Neural cell (in vitro differentiated cells): ENCODE measurements at regions not wholly inside any gene's neighbourhood (a gene's known extent, or its start where the extent isn't known, plus 50 kb on each side); places are given as distances from the start of the nearest gene placed in this dataset.

Source experiments
- H2AFZ ChIP-seq: fragments of 200-600, 300-800 bp; sonication (generic), shearing (Covaris generic); 2 replicates; pipeline ENCODE4 v1.6.0; 2014; ENCODE audit warnings: low read depth, mild to moderate bottlenecking, antibody characterized with exemption, low read length, moderate library complexity
- H3F3A ChIP-seq: fragments of 200-600 bp; shearing (Covaris generic); 2 replicates; pipeline ENCODE4 v1.6.1; 2016; ENCODE audit warnings: mild to moderate bottlenecking, moderate library complexity, mixed read lengths, antibody characterized with exemption, low read length; ENCODE audit not compliant: insufficient read depth, poor library complexity, severe bottlenecking
- H3K27ac ChIP-seq: fragments of 200-600, 300-800 bp; sonication (generic), shearing (Covaris generic); 2 replicates; pipeline ENCODE4 v1.5.1; 2014; ENCODE audit warnings: mild to moderate bottlenecking, low read length, moderate library complexity
- H3K27me3 ChIP-seq: fragments of 300-800, 200-600 bp; sonication (generic), shearing (Covaris generic); 2 replicates; pipeline ENCODE4 v1.6.0; 2014; ENCODE audit warnings: mild to moderate bottlenecking, low read depth, low read length, moderate library complexity; ENCODE audit not compliant: insufficient read depth
- H3K36me3 ChIP-seq: fragments of 300-800, 200-600 bp; sonication (generic), shearing (Covaris generic); 2 replicates; pipeline ENCODE4 v1.5.1; 2014; ENCODE audit warnings: mild to moderate bottlenecking, antibody characterized with exemption, low read length, moderate library complexity; ENCODE audit not compliant: insufficient read depth
- H3K4me2 ChIP-seq: fragments of 300-800, 200-600 bp; sonication (generic), shearing (Covaris generic); 2 replicates; pipeline ENCODE4 v1.6.0; 2014; ENCODE audit warnings: mild to moderate bottlenecking, low read length
- H3K4me3 ChIP-seq: fragments of 300-800, 200-600 bp; sonication (generic), shearing (Covaris generic); 2 replicates; pipeline ENCODE4 v1.5.1; 2014; ENCODE audit warnings: mild to moderate bottlenecking, low read length, moderate library complexity
- H3K79me2 ChIP-seq: fragments of 200-600 bp; shearing (Covaris generic); replicated peaks from 2 replicates; pipeline ENCODE4 v1.6.0; 2014; ENCODE audit warnings: mild to moderate bottlenecking, low read length, moderate library complexity; ENCODE audit not compliant: insufficient read depth
- H3K9ac ChIP-seq: fragments of 300-800, 200-600 bp; sonication (generic), shearing (Covaris generic); 2 replicates; pipeline ENCODE4 v1.6.1; 2016; ENCODE audit warnings: mild to moderate bottlenecking, low read length, mixed read lengths
- H3K9me2 ChIP-seq: fragments of 200-600 bp; shearing (Covaris generic); 2 replicates; pipeline ENCODE4 v1.6.1; 2016; ENCODE audit warnings: mild to moderate bottlenecking, low read length, mixed read lengths; ENCODE audit not compliant: insufficient read depth
- H3K9me3 ChIP-seq: fragments of 200-600, 300-800 bp; sonication (generic), shearing (Covaris generic); 2 replicates; pipeline ENCODE4 v1.6.1; 2016; ENCODE audit warnings: mild to moderate bottlenecking, mixed run types, low read length, moderate library complexity, mixed read lengths
- H4K20me1 ChIP-seq: fragments of 200-600 bp; shearing (Covaris generic); 2 replicates; pipeline ENCODE4 v1.6.1; 2016; ENCODE audit warnings: mild to moderate bottlenecking, mixed run types; ENCODE audit not compliant: insufficient read depth
- EP300 ChIP-seq: fragments of 450-650 bp; conservative IDR thresholded peaks from 2 replicates; pipeline ENCODE4 v1.6.1; 2014; ENCODE audit warnings: antibody characterized with exemption, mild to moderate bottlenecking, moderate library complexity; ENCODE audit not compliant: poor library complexity, severe bottlenecking
- EZH2 ChIP-seq: fragments of 200-600, 300-800 bp; shearing (Covaris generic), sonication (generic); IDR thresholded peaks from 2 replicates; pipeline ENCODE4 v1.6.1; 2014; ENCODE audit warnings: antibody characterized with exemption, low read length, borderline replicate concordance, mild to moderate bottlenecking; ENCODE audit not compliant: insufficient read depth, poor library complexity, severe bottlenecking
- MXI1 ChIP-seq: fragments of 450-650 bp; conservative IDR thresholded peaks from 2 replicates; pipeline ENCODE4 v1.6.1; 2014; ENCODE audit warnings: antibody characterized with exemption, mild to moderate bottlenecking; ENCODE audit not compliant: poor library complexity, severe bottlenecking
- POLR2AphosphoS5 ChIP-seq: IDR thresholded peaks from 2 replicates; pipeline ENCODE4 v1.6.1; 2012
- RAD21 ChIP-seq: fragments of 450-650 bp; conservative IDR thresholded peaks from 2 replicates; pipeline ENCODE4 v1.6.1; 2014; ENCODE audit warnings: antibody characterized with exemption, mild to moderate bottlenecking, moderate library complexity
- SMC3 ChIP-seq: fragments of 450-650 bp; conservative IDR thresholded peaks from 2 replicates; pipeline ENCODE4 v1.6.1; 2014; ENCODE audit warnings: antibody characterized with exemption, mild to moderate bottlenecking, moderate library complexity; ENCODE audit not compliant: poor library complexity
- TAF1 ChIP-seq: IDR thresholded peaks from 2 replicates; pipeline ENCODE4 v1.6.1; 2012; ENCODE audit warnings: low read depth
- TF ChIP-seq, protein P1 (sequence below): fragments of 450-650 bp; IDR thresholded peaks from 2 replicates; pipeline ENCODE4 v1.5.1; 2014; ENCODE audit warnings: antibody characterized with exemption, mild to moderate bottlenecking, moderate library complexity; ENCODE audit not compliant: poor library complexity, severe bottlenecking
- TF ChIP-seq, protein P2 (sequence below): IDR thresholded peaks from 2 replicates; pipeline ENCODE4 v1.6.1; 2012; ENCODE audit warnings: borderline replicate concordance

- H3K9me3 ChIP-seq = no peaks in the 10 kb centered on the region
- H4K20me1 ChIP-seq = no peaks in the 10 kb centered on the region
- no peak overlapping the region for H3K4me2 ChIP-seq
- no peaks in the 10 kb centered on the region for H3F3A ChIP-seq
- H3K36me3 ChIP-seq = no peaks in the 10 kb centered on the region
- no peaks in the 10 kb centered on the region for H3K9me2 ChIP-seq
- no peak overlapping the region for H3K9ac ChIP-seq
- no peak overlapping the region for H3K27ac ChIP-seq
- no peak overlapping the region for H3K4me3 ChIP-seq
- TF ChIP-seq RAD21 (no peak), SMC3 (no peak), MXI1 (no peak), TAF1 (no peak), EP300 (no peak), POLR2AphosphoS5 (no peak), EZH2 (no peak)
- TF ChIP-seq, protein P1, sequence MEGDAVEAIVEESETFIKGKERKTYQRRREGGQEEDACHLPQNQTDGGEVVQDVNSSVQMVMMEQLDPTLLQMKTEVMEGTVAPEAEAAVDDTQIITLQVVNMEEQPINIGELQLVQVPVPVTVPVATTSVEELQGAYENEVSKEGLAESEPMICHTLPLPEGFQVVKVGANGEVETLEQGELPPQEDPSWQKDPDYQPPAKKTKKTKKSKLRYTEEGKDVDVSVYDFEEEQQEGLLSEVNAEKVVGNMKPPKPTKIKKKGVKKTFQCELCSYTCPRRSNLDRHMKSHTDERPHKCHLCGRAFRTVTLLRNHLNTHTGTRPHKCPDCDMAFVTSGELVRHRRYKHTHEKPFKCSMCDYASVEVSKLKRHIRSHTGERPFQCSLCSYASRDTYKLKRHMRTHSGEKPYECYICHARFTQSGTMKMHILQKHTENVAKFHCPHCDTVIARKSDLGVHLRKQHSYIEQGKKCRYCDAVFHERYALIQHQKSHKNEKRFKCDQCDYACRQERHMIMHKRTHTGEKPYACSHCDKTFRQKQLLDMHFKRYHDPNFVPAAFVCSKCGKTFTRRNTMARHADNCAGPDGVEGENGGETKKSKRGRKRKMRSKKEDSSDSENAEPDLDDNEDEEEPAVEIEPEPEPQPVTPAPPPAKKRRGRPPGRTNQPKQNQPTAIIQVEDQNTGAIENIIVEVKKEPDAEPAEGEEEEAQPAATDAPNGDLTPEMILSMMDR = no peak
- TF ChIP-seq, protein P2, sequence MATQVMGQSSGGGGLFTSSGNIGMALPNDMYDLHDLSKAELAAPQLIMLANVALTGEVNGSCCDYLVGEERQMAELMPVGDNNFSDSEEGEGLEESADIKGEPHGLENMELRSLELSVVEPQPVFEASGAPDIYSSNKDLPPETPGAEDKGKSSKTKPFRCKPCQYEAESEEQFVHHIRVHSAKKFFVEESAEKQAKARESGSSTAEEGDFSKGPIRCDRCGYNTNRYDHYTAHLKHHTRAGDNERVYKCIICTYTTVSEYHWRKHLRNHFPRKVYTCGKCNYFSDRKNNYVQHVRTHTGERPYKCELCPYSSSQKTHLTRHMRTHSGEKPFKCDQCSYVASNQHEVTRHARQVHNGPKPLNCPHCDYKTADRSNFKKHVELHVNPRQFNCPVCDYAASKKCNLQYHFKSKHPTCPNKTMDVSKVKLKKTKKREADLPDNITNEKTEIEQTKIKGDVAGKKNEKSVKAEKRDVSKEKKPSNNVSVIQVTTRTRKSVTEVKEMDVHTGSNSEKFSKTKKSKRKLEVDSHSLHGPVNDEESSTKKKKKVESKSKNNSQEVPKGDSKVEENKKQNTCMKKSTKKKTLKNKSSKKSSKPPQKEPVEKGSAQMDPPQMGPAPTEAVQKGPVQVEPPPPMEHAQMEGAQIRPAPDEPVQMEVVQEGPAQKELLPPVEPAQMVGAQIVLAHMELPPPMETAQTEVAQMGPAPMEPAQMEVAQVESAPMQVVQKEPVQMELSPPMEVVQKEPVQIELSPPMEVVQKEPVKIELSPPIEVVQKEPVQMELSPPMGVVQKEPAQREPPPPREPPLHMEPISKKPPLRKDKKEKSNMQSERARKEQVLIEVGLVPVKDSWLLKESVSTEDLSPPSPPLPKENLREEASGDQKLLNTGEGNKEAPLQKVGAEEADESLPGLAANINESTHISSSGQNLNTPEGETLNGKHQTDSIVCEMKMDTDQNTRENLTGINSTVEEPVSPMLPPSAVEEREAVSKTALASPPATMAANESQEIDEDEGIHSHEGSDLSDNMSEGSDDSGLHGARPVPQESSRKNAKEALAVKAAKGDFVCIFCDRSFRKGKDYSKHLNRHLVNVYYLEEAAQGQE = no peak
- no peak overlapping the region for H2AFZ ChIP-seq
- no peaks in the 10 kb centered on the region for H3K79me2 ChIP-seq
- H3K27me3 ChIP-seq = no peaks in the 10 kb centered on the region
Observed at GRCh38 chr18:8942021-8942908, 160.2 kb upstream of the NDUFV2 start.

DNA sequence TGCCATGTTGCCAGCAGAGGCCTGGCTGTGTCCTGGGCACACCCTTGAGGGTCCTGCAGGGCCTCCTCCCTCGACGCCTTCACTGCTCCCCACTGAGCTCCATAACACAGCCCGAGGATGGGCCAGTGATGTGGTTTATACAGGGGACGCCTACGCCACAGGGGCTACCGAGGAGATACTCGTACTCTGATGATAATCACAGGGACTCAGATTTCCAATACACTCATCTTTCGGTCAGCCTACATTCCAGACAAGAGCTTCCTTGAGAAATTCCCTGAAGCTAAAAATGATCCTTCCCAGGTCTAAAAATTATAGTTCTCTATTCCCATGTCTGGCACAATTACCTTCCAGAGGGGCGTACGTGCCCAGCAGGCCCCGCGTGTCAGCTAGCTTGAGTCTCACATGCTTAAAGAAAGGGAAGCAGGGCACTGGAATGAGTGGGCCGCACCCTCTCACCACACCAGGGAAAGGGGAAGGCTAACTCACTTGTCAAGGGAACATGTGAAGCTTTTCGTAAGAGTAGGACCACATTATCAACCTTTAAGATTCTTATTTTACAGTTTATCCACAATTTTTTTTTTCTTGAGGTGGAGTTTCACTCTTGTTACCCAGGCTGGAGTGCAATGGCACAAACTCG is 159.5 kb upstream of the NDUFV2 start:
- Histone ChIP-seq H3K4me2 (no peak overlapping the region), H3K9me2 (no peaks in the 10 kb centered on the region), H3K4me3 (no peak overlapping the region), H2AFZ (no peak overlapping the region), H3K9me3 (no peaks in the 10 kb centered on the region), H3K27me3 (no peaks in the 10 kb centered on the region), H3K27ac (no peak overlapping the region), H3K9ac (no peak overlapping the region), H3K36me3 (no peaks in the 10 kb centered on the region), H3F3A (no peaks in the 10 kb centered on the region), H3K79me2 (no peaks in the 10 kb centered on the region), H4K20me1 (no peaks in the 10 kb centered on the region)
- no peak for TF ChIP-seq SMC3
- TF ChIP-seq EZH2 = no peak
- no peak for TF ChIP-seq MXI1
- TF ChIP-seq, protein P1 = no peak
- TF ChIP-seq EP300 = no peak
